SK-N-SH (cell line): ENCODE measurements at regions not wholly inside any gene's neighbourhood (a gene's known extent, or its start where the extent isn't known, plus 50 kb on each side); places are given as distances from the start of the nearest gene placed in this dataset.

ENCODE experiments used
- CTCF ChIP-seq: fragments of 200-600 bp; sonication (generic); IDR thresholded peaks from 2 replicates; pipeline ENCODE4 v1.6.1; 2017; ENCODE audit warnings: antibody characterized with exemption, mild to moderate bottlenecking, moderate library complexity
- NRF1 ChIP-seq: IDR thresholded peaks from 2 replicates; pipeline ENCODE4 v1.6.1; 2012; ENCODE audit warnings: low read depth, mild to moderate bottlenecking, low read length
- POLR2AphosphoS5 ChIP-seq: IDR thresholded peaks from 2 replicates; pipeline ENCODE4 v1.6.1; 2012; ENCODE audit warnings: low read depth, low read length
- RFX5 ChIP-seq: IDR thresholded peaks from 2 replicates; pipeline ENCODE4 v1.6.1; 2012; ENCODE audit warnings: mild to moderate bottlenecking, improper control_type of control experiment, low read length

GRCh38 chr14:83462759-83463158, 1929.1 kb upstream of the SEL1L start:
- no peak for TF ChIP-seq RFX5
- no peak for TF ChIP-seq CTCF
- no peak for TF ChIP-seq NRF1
- TF ChIP-seq POLR2AphosphoS5 = no peak
